Stomach smooth muscle (tissue), 2 donors: ENCODE measurements at regions not wholly inside any gene's neighbourhood (a gene's known extent, or its start where the extent isn't known, plus 50 kb on each side); places are given as distances from the start of the nearest gene placed in this dataset.
"Not testable (repeated sequence)": the region's sequence is repeated elsewhere in the genome, so short reads cannot be mapped to it uniquely, and the experiment has no call there.

Experiments used
- H3K27ac ChIP-seq: one replicate; pipeline ENCODE4 v1.7.0; 2013; ENCODE audit warnings: mild to moderate bottlenecking, low read length, inconsistent platforms
- H3K27me3 ChIP-seq, 2 donors: one replicate each; pipeline ENCODE4 v1.7.0; 2013; ENCODE audit warnings: low read length in 2 of 2; ENCODE audit not compliant: insufficient read depth in 2 of 2, control insufficient read depth in 1 of 2
- H3K36me3 ChIP-seq, 2 donors: one replicate each; pipeline ENCODE4 v1.7.0; 2013; ENCODE audit warnings: low read length in 2 of 2; ENCODE audit not compliant: control insufficient read depth in 2 of 2, insufficient read depth in 2 of 2
- H3K4me1 ChIP-seq: one replicate; pipeline ENCODE4 v1.7.0; 2013; ENCODE audit warnings: low read length; ENCODE audit not compliant: control insufficient read depth, insufficient read depth
- H3K4me3 ChIP-seq, 2 donors: one replicate each; pipeline ENCODE4 v1.7.0; 2013; ENCODE audit warnings: low read length in 2 of 2
- H3K9ac ChIP-seq, 2 donors: one replicate each; pipeline ENCODE4 v1.7.0; 2013; ENCODE audit warnings: low read length in 2 of 2, mild to moderate bottlenecking in 1 of 2
- H3K9me3 ChIP-seq, 2 donors: one replicate each; pipeline ENCODE4 v1.7.0; 2013; ENCODE audit warnings: low read length in 2 of 2; ENCODE audit not compliant: control insufficient read depth in 2 of 2
- donor health status: healthy.
- donor health status: Pancreatic carcinoma.

DNA sequence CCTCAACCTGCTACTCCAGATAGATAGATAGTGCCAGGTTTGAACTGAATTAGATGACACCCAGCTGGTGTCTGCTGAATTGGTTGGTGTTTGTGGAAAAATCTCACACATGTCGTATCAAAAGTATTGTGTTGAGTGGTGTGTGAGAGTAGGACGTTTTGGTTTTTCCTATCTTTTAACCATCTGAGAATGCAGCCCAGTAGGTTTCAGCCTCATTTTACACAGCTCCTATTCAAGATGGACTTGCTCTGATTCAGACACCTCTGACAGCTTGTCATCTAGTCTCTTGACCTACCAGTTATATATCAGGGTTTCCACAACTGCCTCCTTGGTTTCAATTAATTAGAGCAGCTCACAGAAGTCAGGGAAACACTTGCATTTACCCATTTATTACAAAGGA is 254.4 kb downstream of the KTN1 start:
- no peaks in the 10 kb centered on the region for H3K27me3 ChIP-seq

DNA sequence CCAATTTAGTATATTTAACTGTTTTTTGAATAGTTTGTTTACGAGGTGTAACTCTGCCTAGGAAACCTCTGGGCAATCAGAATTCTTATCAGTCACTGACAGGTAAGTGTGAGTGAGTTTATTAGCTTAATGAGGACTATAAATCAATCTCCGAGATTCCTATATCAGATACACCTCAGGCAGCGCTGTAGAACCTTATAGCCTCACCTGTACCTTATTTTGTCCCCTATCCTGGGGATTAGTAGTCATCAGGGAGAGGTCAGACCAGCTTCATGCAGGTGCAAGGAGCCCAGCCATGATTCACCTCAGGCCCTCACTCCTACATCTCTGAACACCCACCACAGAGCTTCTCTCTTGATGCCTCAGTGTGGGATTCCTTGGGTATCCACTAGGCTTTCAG is 256.0 kb downstream of the KTN1 start:
- Histone ChIP-seq H3K4me3 (no peak overlapping the region), H3K9me3 (no peaks in the 10 kb centered on the region), H3K27me3 (no peaks in the 10 kb centered on the region), H3K36me3 (no peaks in the 10 kb centered on the region), H3K9ac (no peak overlapping the region), H3K4me1 (no peaks in the 10 kb centered on the region), H3K27ac (no peak overlapping the region)

More for the DNA sequence above, 254.4 kb downstream of the KTN1 start:
- Histone ChIP-seq H3K9me3 (no peaks in the 10 kb centered on the region), H3K9ac (no peak overlapping the region), H3K27ac (no peak overlapping the region), H3K4me3 (no peak overlapping the region), H3K4me1 (no peaks in the 10 kb centered on the region), H3K36me3 (no peaks in the 10 kb centered on the region)

DNA sequence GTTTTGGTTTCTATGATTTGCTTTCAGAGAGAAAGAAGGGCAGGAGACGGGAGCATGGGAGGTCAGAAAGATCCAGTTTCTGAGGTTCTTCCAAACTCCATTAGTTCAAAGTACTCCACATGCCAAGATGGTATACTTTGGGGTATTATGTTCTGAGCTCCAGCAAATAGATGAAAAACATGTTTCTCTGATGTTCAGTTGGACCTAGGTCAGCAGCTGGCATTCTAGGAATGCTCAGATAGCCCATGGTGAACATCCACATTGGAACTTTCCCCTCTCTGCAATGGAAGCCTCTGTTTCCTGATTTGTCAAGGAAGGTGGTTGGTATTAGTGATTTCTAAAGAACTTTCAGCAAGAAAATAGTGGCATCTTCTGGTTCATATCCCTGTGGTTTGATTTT is 257.5 kb downstream of the KTN1 start:
- Histone ChIP-seq H3K36me3 (no peaks in the 10 kb centered on the region), H3K9me3 (no peaks in the 10 kb centered on the region), H3K4me1 (no peaks in the 10 kb centered on the region), H3K27ac (no peak overlapping the region), H3K4me3 (no peak overlapping the region), H3K9ac (no peak overlapping the region), H3K27me3 (no peaks in the 10 kb centered on the region)

DNA sequence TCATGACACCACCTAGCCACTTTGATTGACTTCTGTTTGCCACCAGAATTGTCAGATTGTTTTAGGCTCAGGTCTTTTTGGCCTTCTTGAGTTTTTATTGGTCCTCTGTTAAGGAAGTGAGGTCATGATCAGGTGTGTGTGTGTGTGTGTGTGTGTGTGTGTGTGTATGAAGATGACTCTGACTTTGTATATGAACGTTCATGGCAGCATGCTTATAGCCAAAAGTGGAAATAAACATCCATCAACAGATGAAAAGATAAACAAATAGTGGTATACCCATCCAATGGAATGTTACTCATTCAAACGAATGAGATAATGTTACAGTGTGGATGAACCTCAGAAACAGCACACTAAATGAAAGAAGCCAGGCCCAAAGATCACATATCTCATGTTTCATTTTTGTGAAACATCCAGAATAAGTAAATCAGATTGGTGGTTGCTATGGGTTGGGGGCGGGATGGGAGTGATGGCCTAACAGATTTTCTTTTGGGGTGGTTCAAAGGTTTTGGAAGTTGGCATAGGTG is 258.6 kb downstream of the KTN1 start:
- no peak overlapping the region for H3K27ac ChIP-seq
- H3K9me3 ChIP-seq, result no peaks in the 10 kb centered on the region
- H3K9ac ChIP-seq, result no peak overlapping the region
- H3K27me3 ChIP-seq, result no peaks in the 10 kb centered on the region
- no peaks in the 10 kb centered on the region for H3K36me3 ChIP-seq
- H3K4me1 ChIP-seq, result no peaks in the 10 kb centered on the region
- H3K4me3 ChIP-seq, result no peak overlapping the region

DNA sequence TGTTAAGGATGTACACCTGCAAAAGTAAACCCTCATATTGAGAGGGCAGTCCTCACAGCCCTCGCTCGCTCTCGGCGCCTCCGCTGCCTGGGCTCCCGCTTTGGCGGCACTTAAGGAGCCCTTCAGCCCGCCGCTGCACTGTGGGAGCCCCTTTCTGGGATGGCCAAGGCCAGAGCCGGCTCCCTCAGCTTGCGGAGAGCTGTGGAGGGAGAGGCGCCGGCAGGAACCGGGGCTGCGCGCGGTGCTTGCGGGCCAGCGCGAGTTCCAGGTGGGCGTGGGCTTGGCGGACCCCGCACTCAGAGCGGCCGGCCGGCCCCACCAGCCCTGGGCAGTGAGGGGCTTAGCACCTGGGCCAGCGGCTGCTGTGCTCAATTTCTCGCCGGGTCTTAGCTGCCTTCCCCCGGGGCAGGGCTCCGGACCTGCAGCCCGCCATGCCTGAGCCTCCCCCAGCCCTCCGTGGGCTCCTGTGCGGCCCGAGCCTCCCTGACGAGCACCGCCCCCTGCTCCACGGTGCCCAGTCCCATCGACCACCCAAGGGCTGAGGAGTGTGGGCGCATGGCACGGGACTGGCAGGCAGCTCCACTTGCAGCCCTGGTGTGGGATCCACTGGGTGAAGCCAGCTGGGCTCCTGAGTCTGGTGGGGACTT is 259.4 kb downstream of the KTN1 start:
- not testable (repeated sequence) for H3K36me3 ChIP-seq

DNA sequence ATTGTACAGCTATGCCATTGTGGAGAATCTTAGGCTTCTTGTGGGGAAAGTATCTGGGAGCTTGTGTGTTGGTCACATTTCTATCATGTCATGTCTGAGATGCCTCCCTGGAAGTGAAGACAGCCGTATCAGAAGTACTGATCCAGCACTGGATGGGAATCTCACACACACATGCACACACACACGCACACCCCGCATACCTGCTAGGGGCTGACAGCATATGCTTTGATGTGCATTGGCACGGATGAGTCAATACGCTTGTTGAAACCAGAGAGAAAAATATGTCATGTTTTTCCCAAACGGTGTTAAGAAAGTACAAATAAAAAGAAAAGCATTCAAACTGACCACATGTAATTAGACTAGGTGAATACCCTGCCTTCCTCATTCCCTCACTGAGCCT is 260.8 kb downstream of the KTN1 start:
- H3K27me3 ChIP-seq, result no peaks in the 10 kb centered on the region
- H3K4me3 ChIP-seq, result no peak overlapping the region
- no peaks in the 10 kb centered on the region for H3K36me3 ChIP-seq
- no peaks in the 10 kb centered on the region for H3K4me1 ChIP-seq
- no peak overlapping the region for H3K9ac ChIP-seq
- no peaks in the 10 kb centered on the region for H3K9me3 ChIP-seq
- H3K27ac ChIP-seq, result no peak overlapping the region

More for the DNA sequence above, 259.4 kb downstream of the KTN1 start:
- H3K4me3 ChIP-seq, H3K9me3 ChIP-seq, H3K27ac ChIP-seq, H3K4me1 ChIP-seq, H3K9ac ChIP-seq, H3K27me3 ChIP-seq: not testable (repeated sequence)

DNA sequence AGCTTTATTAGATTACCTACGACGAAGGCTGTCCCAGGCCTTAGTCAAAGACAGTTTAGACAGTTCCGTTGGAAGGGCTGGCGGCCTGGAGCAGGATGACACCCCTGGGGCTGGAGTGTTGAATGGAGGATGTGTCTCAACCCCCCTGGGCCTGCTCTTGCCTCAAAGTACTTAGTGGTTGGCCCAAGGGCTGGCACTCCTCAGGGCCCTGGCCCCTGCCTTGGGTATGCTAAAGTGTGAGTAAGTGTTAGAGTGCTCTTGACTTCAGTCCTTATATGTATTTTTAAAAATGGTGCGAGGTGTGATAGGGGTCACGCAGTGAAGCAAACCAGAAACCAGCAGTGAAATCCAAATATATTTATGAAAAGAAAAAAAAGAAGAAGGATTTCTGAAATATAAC is 261.6 kb downstream of the KTN1 start:
- Histone ChIP-seq H3K27ac (no peak overlapping the region), H3K4me1 (no peaks in the 10 kb centered on the region), H3K9ac (no peak overlapping the region), H3K27me3 (no peaks in the 10 kb centered on the region), H3K9me3 (no peaks in the 10 kb centered on the region), H3K36me3 (no peaks in the 10 kb centered on the region), H3K4me3 (no peak overlapping the region)

DNA sequence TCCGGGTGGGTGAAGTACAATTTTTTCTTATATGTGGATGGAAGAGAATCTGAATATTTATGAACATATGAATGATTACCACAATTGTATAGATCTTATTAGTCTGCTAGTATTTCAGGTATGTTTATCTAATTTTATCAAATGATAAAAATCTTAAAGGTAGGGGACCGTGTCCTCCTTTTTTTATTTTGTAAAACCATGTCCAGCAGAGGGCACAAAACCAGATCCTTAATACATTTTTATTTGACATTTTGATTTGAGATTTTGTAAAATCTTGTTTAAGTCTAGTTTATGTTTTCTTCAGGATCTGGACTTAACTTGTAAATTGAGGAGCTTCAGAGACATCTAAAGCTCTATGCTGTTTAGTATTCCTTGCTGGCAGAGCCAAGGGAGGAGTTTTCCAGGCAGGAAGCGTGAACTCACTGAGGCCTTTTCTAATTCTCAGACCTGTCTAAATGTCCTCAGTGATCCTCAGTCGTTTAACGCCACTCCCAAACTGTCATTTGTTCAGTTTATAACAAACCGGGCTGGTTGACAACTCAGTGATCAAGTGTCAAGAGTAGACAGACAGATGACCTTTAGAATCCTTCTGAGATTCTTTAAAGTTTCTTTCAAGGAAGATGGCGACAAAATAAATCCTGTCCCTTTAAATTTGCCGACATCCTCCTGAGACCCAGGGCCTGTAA is 263.9 kb downstream of the KTN1 start:
- Histone ChIP-seq H3K27ac (no peak overlapping the region), H3K4me3 (no peak overlapping the region), H3K9me3 (no peaks in the 10 kb centered on the region), H3K36me3 (no peaks in the 10 kb centered on the region), H3K27me3 (no peaks in the 10 kb centered on the region), H3K9ac (no peak overlapping the region), H3K4me1 (no peaks in the 10 kb centered on the region)

DNA sequence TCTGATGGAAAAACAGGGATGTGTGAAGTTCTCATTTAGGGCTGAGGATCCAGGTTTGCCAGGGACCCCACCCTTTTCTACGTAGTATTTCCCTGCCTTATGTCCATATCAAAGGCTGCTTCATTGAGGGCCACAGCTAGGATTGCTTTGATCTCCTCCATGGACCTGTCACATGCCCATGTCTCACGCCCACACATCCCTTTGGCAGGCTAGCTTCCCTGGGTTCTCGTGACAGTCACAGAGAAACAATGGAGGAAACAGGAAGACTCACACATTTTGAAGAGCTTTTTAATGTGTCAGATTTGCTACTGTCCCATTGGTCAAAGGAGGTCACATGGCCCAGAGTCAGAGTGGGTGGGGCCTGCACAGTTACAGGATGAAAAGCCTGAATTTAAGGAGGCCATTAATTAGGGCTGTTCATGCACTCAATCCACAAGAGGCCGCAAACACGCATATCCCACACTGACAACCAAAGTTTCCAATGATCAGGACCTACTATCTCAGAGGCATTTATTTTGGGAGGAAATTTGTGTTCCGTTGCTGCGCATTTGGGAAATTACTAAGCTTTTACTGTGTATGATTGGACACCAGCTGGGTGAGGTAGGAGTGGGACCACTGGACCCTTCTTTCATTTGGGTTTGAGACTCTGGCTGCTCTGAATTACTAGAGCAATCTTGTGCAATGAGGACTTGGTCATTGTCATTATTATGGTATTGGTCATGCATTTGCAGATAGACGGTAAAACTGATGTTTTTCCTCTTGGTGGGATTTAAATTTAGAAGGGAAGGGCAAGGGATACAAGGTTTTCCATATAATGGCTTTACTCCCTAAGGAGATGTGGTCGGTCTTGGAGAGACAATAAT is 266.2 kb downstream of the KTN1 start:
- Histone ChIP-seq H3K27me3 (no peaks in the 10 kb centered on the region), H3K27ac (no peak overlapping the region)

DNA sequence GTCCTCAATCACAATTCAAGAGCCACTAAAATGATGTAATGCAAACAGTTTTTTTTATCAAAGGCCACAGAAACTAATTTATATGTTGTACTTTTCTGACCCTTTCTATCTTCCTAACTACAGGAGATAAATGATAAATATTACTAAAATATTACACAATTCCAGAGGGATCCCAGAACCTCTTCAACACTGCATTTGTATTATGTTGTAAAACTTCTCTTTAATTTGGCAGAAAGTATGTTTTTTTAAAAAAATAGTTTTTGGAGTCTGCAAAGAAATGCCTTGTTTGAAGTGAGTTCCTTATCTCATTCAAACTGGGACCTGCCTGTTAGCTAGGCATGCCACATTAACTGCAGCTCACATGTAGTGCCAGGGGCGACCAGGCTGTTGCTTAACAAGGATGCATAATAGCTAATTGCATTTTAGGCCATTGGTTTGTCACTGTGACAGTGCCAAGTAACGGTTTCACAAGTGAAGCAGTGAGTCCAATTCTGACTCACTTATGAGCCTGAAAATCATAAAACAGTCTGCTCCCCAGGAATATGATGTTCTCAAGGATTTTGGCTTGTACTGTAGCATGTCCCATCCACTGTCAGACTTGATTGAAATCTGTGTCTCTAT is 266.9 kb downstream of the KTN1 start:
- H3K27ac ChIP-seq, result no peak overlapping the region
- no peaks in the 10 kb centered on the region for H3K36me3 ChIP-seq
- H3K4me3 ChIP-seq, result no peak overlapping the region
- no peak overlapping the region for H3K9ac ChIP-seq
- no peaks in the 10 kb centered on the region for H3K27me3 ChIP-seq
- H3K9me3 ChIP-seq, result no peaks in the 10 kb centered on the region
- no peaks in the 10 kb centered on the region for H3K4me1 ChIP-seq

More for the DNA sequence above, 266.2 kb downstream of the KTN1 start:
- H3K9ac ChIP-seq, result no peak overlapping the region
- H3K36me3 ChIP-seq, result no peaks in the 10 kb centered on the region
- H3K4me3 ChIP-seq, result no peak overlapping the region
- no peaks in the 10 kb centered on the region for H3K9me3 ChIP-seq
- no peaks in the 10 kb centered on the region for H3K4me1 ChIP-seq
